CD8-positive, alpha-beta memory T cell (primary cell): ENCODE measurements at regions not wholly inside any gene's neighbourhood (a gene's known extent, or its start where the extent isn't known, plus 50 kb on each side); places are given as distances from the start of the nearest gene placed in this dataset.

Experiments
- CTCF ChIA-PET: fragments of 350-600 bp; sonication (Branson Sonifier 250); formaldehyde crosslinking; loops from one replicate; lab custom pipeline; 2021; ENCODE audit warnings: antibody characterized with exemption; lab: Charles Lee
- POLR2A ChIA-PET: fragments of 350-600 bp; sonication (Branson Sonifier 250); formaldehyde crosslinking; loops from one replicate; lab custom pipeline; 2021; ENCODE audit warnings: antibody characterized with exemption; lab: Charles Lee
- DNase-seq, 5 donors: peaks; one replicate each; pipeline versions ENCODE4 v3.0.0 to v3.0.0-alpha.2; 2020 to 2022; ENCODE audit warnings: mixed read lengths in 1 of 5
- H3K27ac ChIP-seq: one replicate; pipeline ENCODE4 v1.7.0; 2013; ENCODE audit warnings: low read depth, mild to moderate bottlenecking, low read length, moderate library complexity
- H3K27me3 ChIP-seq: 2 replicates; pipeline ENCODE4 v1.7.0; 2013; ENCODE audit warnings: low read length, mild to moderate bottlenecking; ENCODE audit not compliant: insufficient read depth, poor library complexity, severe bottlenecking
- H3K36me3 ChIP-seq: 2 replicates; pipeline ENCODE4 v1.7.0; 2013; ENCODE audit warnings: mild to moderate bottlenecking, low read length, moderate library complexity; ENCODE audit not compliant: insufficient read depth
- H3K4me1 ChIP-seq: 2 replicates; pipeline ENCODE4 v1.7.0; 2013; ENCODE audit warnings: mild to moderate bottlenecking, low read length, moderate library complexity; ENCODE audit not compliant: insufficient read depth
- H3K4me3 ChIP-seq: 2 replicates; pipeline ENCODE4 v1.7.0; 2013; ENCODE audit warnings: mild to moderate bottlenecking, low read length
- H3K9me3 ChIP-seq: 2 replicates; pipeline ENCODE4 v1.7.0; 2013; ENCODE audit warnings: mild to moderate bottlenecking, low read length
- H3K27ac Mint-ChIP-seq, 8 donors: one replicate each; pipeline ENCODE4 v1.8.0; 2020 to 2021; ENCODE audit warnings: mixed read lengths in 8 of 8, mild to moderate bottlenecking in 6 of 8, inconsistent platforms in 3 of 8, moderate library complexity in 3 of 8
- H3K27me3 Mint-ChIP-seq, 2 donors: one replicate each; pipeline ENCODE4 v1.8.0; 2020 to 2021; ENCODE audit warnings: mixed read lengths in 2 of 2, mild to moderate bottlenecking in 1 of 2, moderate library complexity in 1 of 2
- H3K36me3 Mint-ChIP-seq, 3 donors: one replicate each; pipeline ENCODE4 v1.8.0; 2020 to 2021; ENCODE audit warnings: mixed read lengths in 3 of 3, inconsistent platforms in 1 of 3, mild to moderate bottlenecking in 1 of 3
- H3K4me1 Mint-ChIP-seq, 3 donors: one replicate each; pipeline ENCODE4 v1.8.0; 2020 to 2021; ENCODE audit warnings: mixed read lengths in 3 of 3, inconsistent platforms in 1 of 3, mild to moderate bottlenecking in 1 of 3
- H3K4me3 Mint-ChIP-seq, 7 donors: one replicate each; pipeline ENCODE4 v1.8.0; 2020 to 2021; ENCODE audit warnings: mixed read lengths in 7 of 7, mild to moderate bottlenecking in 6 of 7, moderate library complexity in 4 of 7, inconsistent platforms in 2 of 7
- H3K9me3 Mint-ChIP-seq, 5 donors: one replicate each; pipeline ENCODE4 v1.8.0; 2020 to 2022; ENCODE audit warnings: mixed read lengths in 5 of 5, mild to moderate bottlenecking in 3 of 5, moderate library complexity in 2 of 5, inconsistent platforms in 1 of 5

GRCh38 chr5:36815871-36816270 lies 60.7 kb upstream of the NIPBL start:
- Histone ChIP-seq H3K4me1 (no peaks in the 10 kb centered on the region), H3K36me3 (no peaks in the 10 kb centered on the region), H3K9me3 (no peaks in the 10 kb centered on the region), H3K4me3 (no peak overlapping the region), H3K27me3 (no peaks in the 10 kb centered on the region), H3K27ac (no peak overlapping the region)
- peaks cover 0 to 6% (median 2%) of the 10 kb centered on the region in 5 donors for H3K9me3 Mint-ChIP-seq
- no peak overlapping the region for H3K4me3 Mint-ChIP-seq
- ChIA-PET CTCF (no interaction called here), POLR2A (no interaction called here)
- no peaks in the 10 kb centered on the region for H3K4me1 Mint-ChIP-seq
- H3K27ac Mint-ChIP-seq: no peak overlapping the region
- no peak for DNase-seq
- peaks cover 11 to 15% of the 10 kb centered on the region in 2 donors for H3K27me3 Mint-ChIP-seq
- H3K36me3 Mint-ChIP-seq: peaks cover 0 to 3% (median 0%) of the 10 kb centered on the region in 3 donors

GRCh38 chr5:36820900-36821299 lies 55.7 kb upstream of the NIPBL start:
- Histone ChIP-seq H3K27ac (no peak overlapping the region), H3K4me1 (no peaks in the 10 kb centered on the region), H3K4me3 (no peak overlapping the region), H3K36me3 (no peaks in the 10 kb centered on the region), H3K9me3 (no peaks in the 10 kb centered on the region), H3K27me3 (no peaks in the 10 kb centered on the region)
- ChIA-PET CTCF (no interaction called here), POLR2A (no interaction called here)
- Mint-ChIP-seq H3K27me3 (peaks cover 7 to 48% of the 10 kb centered on the region in 2 donors), H3K4me3 (no peak overlapping the region), H3K4me1 (no peaks in the 10 kb centered on the region), H3K36me3 (peaks cover 0 to 3% (median 0%) of the 10 kb centered on the region in 3 donors), H3K9me3 (peaks cover 0 to 12% (median 5%) of the 10 kb centered on the region in 5 donors), H3K27ac (no peak overlapping the region)
- DNase-seq: no peak

GRCh38 chr5:36826694-36827093 lies 49.9 kb upstream of the NIPBL start:
- Mint-ChIP-seq H3K9me3 (peaks cover 0 to 12% (median 5%) of the 10 kb centered on the region in 5 donors), H3K4me3 (no peak overlapping the region), H3K4me1 (no peaks in the 10 kb centered on the region), H3K27me3 (peaks cover 14 to 56% of the 10 kb centered on the region in 2 donors), H3K36me3 (peaks cover 0 to 3% (median 0%) of the 10 kb centered on the region in 3 donors), H3K27ac (no peak overlapping the region)
- DNase-seq: no peak
- Histone ChIP-seq H3K27me3 (no peaks in the 10 kb centered on the region), H3K4me3 (no peak overlapping the region), H3K27ac (no peak overlapping the region), H3K4me1 (no peaks in the 10 kb centered on the region), H3K9me3 (no peaks in the 10 kb centered on the region), H3K36me3 (no peaks in the 10 kb centered on the region)
- POLR2A ChIA-PET: no interaction called here
- CTCF ChIA-PET: no interaction called here
